PC-3 (cell line): ENCODE measurements at regions not wholly inside any gene's neighbourhood (a gene's known extent, or its start where the extent isn't known, plus 50 kb on each side); places are given as distances from the start of the nearest gene placed in this dataset.

Source experiments
- ATAC-seq: fragments of 200-7000 bp; cut with Tn5 transposase; 2 replicates; pipeline ENCODE4 v1.9.1; 2020; ENCODE audit warnings: mild to moderate bottlenecking, moderate library complexity
- BruUV-seq: library from RNA; stranded (reverse); fragments of 400-500 nt; replicated peaks from 2 replicates; lab custom pipeline; 2021; lab: Mats Ljungman, UMichigan
- CTCF ChIA-PET: fragments of 300-600 bp; sonication (Branson Sonifier 250); formaldehyde crosslinking; loops from one replicate; lab custom pipeline; 2022; ENCODE audit warnings: antibody characterized with exemption; lab: Charles Lee
- POLR2A ChIA-PET: fragments of 300-600 bp; sonication (Branson Sonifier 250); formaldehyde crosslinking; loops from one replicate; lab custom pipeline; 2022; ENCODE audit warnings: antibody characterized with exemption; ENCODE audit not compliant: unreplicated experiment; lab: Charles Lee
- DNase-seq: peaks from one replicate; pipeline ENCODE4 v3.0.0-alpha.2; 2015
- H2AFZ ChIP-seq: fragments of 300-600 bp; sonication (generic); 2 replicates; pipeline ENCODE4 v1.6.0; 2016; ENCODE audit warnings: antibody characterized with exemption, low read length
- H3F3A ChIP-seq: fragments of 300-600 bp; sonication (generic); one replicate; pipeline ENCODE4 v1.6.0; 2017; ENCODE audit warnings: antibody characterized with exemption, low read length, control low read depth, mild to moderate bottlenecking; ENCODE audit not compliant: unreplicated experiment
- H3K27ac ChIP-seq: fragments of 300-600 bp; sonication (generic); 2 replicates; pipeline ENCODE4 v1.5.1; 2016; ENCODE audit warnings: mild to moderate bottlenecking, low read length
- H3K27me3 ChIP-seq: fragments of 300-600 bp; sonication (generic); 2 replicates; pipeline ENCODE4 v1.6.1; 2016; ENCODE audit warnings: low read length, mixed read lengths
- H3K36me3 ChIP-seq: fragments of 300-600 bp; sonication (generic); 2 replicates; pipeline ENCODE4 v1.6.1; 2016; ENCODE audit warnings: low read depth, mixed run types, low read length, mixed read lengths
- H3K4me1 ChIP-seq: fragments of 300-600 bp; sonication (generic); 2 replicates; pipeline ENCODE4 v1.5.1; 2016; ENCODE audit warnings: low read length; ENCODE audit not compliant: insufficient read depth
- H3K4me2 ChIP-seq: fragments of 300-600 bp; sonication (generic); 2 replicates; pipeline ENCODE4 v1.6.0; 2016; ENCODE audit warnings: low read length
- H3K4me3 ChIP-seq: fragments of 300-600 bp; sonication (generic); 2 replicates; pipeline ENCODE4 v1.5.1; 2016; ENCODE audit warnings: mild to moderate bottlenecking, low read length, mixed read lengths
- H3K79me2 ChIP-seq: fragments of 300-600 bp; sonication (generic); 2 replicates; pipeline ENCODE4 v1.6.1; 2017; ENCODE audit warnings: low read length, mixed read lengths
- H3K9ac ChIP-seq: fragments of 300-600 bp; sonication (generic); 2 replicates; pipeline ENCODE4 v1.6.0; 2016; ENCODE audit warnings: mild to moderate bottlenecking, low read length
- H3K9me2 ChIP-seq: fragments of 300-600 bp; sonication (generic); replicated peaks from 2 replicates; pipeline ENCODE4 v1.6.1; 2016; ENCODE audit warnings: mixed run types, low read length, mixed read lengths
- H3K9me3 ChIP-seq: fragments of 300-600 bp; sonication (generic); 2 replicates; pipeline ENCODE4 v1.6.1; 2016; ENCODE audit warnings: low read length, mixed read lengths
- H4K20me1 ChIP-seq: fragments of 300-600 bp; sonication (generic); 2 replicates; pipeline ENCODE4 v1.6.1; 2016; ENCODE audit warnings: low read length, mixed read lengths
- EZH2 ChIP-seq: fragments of 300-600 bp; sonication (generic); IDR thresholded peaks from one replicate; pipeline ENCODE4 v1.6.1; 2017; ENCODE audit warnings: antibody characterized with exemption, mild to moderate bottlenecking, low read length; ENCODE audit not compliant: unreplicated experiment
- EZH2phosphoT487 ChIP-seq: fragments of 300-600 bp; sonication (generic); IDR thresholded peaks from 2 replicates; pipeline ENCODE4 v1.6.1; 2018; ENCODE audit warnings: mild to moderate bottlenecking, antibody characterized with exemption, low read length, borderline replicate concordance
- intact Hi-C: fragments of 100-400 bp; cut with micrococcal nuclease; formaldehyde crosslinking; loops from 2 replicates; pipeline ENCODE4 v1.9.0; 2023
- TF ChIP-seq, protein P1 (sequence below): fragments of 300-600 bp; sonication (generic); conservative IDR thresholded peaks from 2 replicates; pipeline ENCODE4 v1.5.1; 2017; ENCODE audit warnings: antibody characterized with exemption, low read depth, mild to moderate bottlenecking, low read length

DNA sequence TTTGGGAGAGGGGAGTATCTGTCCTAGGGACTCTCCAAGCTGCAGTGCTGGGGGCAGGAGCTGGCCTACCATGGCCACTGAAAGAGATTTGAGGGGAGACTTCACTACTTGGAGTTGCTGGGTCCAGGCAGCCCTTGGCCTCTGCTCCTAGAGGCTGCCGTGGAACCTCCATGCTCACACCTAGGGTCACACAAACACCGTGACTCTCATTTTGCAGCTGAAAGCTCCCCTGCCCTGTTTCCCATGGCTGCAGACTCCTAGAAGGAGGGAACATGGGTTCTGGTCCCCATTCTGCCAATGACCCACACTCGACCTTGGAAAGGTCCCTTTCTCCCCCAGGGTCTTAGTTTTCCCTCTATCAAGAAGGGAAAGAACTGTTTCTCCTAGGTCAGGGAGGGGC, 147.1 kb upstream of the PPP1R26 start:
- CTCF ChIA-PET, result no interaction called here
- no TSS peak for BruUV-seq
- Histone ChIP-seq H3K4me1 (no peaks in the 10 kb centered on the region), H3K9ac (no peak overlapping the region), H3K9me3 (no peaks in the 10 kb centered on the region), H3K27me3 (no peaks in the 10 kb centered on the region), H3K36me3 (no peaks in the 10 kb centered on the region), H3F3A (no peaks in the 10 kb centered on the region), H3K79me2 (no peaks in the 10 kb centered on the region), H3K4me3 (no peak overlapping the region), H3K9me2 (no peaks in the 10 kb centered on the region), H3K27ac (no peak overlapping the region), H2AFZ (no peak overlapping the region), H3K4me2 (no peak overlapping the region), H4K20me1 (no peaks in the 10 kb centered on the region)
- POLR2A ChIA-PET, result no interaction called here
- DNase-seq (no peak), ATAC-seq (no peak)
- intact Hi-C loops, result no loop called here
- no peak for TF ChIP-seq EZH2phosphoT487
- TF ChIP-seq, protein P1, sequence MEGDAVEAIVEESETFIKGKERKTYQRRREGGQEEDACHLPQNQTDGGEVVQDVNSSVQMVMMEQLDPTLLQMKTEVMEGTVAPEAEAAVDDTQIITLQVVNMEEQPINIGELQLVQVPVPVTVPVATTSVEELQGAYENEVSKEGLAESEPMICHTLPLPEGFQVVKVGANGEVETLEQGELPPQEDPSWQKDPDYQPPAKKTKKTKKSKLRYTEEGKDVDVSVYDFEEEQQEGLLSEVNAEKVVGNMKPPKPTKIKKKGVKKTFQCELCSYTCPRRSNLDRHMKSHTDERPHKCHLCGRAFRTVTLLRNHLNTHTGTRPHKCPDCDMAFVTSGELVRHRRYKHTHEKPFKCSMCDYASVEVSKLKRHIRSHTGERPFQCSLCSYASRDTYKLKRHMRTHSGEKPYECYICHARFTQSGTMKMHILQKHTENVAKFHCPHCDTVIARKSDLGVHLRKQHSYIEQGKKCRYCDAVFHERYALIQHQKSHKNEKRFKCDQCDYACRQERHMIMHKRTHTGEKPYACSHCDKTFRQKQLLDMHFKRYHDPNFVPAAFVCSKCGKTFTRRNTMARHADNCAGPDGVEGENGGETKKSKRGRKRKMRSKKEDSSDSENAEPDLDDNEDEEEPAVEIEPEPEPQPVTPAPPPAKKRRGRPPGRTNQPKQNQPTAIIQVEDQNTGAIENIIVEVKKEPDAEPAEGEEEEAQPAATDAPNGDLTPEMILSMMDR, result no peak
- no peak for TF ChIP-seq EZH2

DNA sequence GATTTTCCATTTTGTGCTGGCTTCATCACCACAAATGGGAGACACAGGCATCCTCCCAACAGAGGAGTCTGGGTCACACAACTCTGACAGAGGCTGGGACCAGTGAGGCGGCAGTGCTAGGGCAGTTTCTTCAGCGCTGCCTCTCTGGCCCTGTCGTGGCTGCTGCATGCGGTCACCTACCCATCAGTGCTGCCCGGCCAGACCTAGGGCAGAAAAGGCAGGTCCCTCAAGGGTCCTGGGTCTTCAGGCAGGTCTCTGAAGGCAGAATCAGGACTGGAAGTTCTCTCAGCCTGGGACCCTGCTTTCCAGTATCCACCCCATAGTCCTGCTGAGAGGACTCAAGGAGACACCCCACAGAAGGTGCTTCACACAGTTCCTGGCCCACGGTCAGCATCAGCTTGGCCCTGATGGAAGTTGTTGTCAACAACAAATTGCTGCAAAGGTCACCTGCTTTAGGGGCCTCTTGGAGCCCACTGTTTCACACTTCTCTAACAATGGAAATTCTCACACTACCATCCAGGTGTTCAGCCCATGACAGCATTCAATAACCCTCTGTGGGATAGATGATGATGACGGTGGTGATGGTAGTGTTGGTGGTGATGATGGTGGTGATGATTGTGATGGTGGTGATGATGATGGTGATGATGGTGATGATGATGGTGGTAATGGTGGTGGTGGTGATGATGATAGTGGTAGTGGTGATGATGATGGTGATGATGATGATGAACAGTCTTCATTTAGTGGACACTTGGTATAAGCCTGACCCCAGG, 146.4 kb upstream of the PPP1R26 start:
- CTCF ChIA-PET, result no interaction called here
- Histone ChIP-seq H3K9me3 (no peaks in the 10 kb centered on the region), H2AFZ (no peak overlapping the region), H3F3A (no peaks in the 10 kb centered on the region), H3K4me1 (no peaks in the 10 kb centered on the region), H4K20me1 (no peaks in the 10 kb centered on the region), H3K4me2 (no peak overlapping the region), H3K4me3 (no peak overlapping the region), H3K9ac (no peak overlapping the region), H3K79me2 (no peaks in the 10 kb centered on the region), H3K27me3 (no peaks in the 10 kb centered on the region), H3K9me2 (no peaks in the 10 kb centered on the region), H3K27ac (no peak overlapping the region), H3K36me3 (no peaks in the 10 kb centered on the region)
- TF ChIP-seq EZH2 (no peak), EZH2phosphoT487 (no peak)
- TF ChIP-seq, protein P1, result no peak
- no TSS peak for BruUV-seq
- POLR2A ChIA-PET, result no interaction called here
- DNase-seq, result no peak
- no peak for ATAC-seq
- intact Hi-C loops, result no loop called here

DNA sequence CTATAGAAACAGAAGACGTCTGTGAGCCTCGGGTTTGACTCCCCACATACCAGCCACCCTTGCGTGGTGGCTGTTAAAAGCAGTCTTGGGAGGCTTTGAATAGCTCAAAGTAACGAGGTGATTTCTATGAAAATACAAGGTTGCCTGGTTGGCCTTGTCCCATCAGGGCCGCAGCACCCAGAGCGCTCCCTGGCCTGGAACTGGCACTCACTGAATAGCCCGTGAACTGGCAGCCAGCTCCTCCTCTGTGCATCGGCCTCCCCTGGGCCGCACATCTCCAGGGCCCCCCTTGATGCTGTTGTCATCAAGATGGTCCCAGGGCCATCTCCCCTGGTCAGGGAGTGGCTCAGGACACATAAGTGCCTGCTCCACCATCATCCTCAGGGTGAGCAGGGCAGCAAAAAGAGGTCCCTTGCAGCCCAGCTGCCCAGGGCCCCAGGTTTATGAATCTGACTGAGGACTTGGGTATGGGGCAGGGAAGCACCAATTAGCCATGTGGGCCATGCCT, 144.6 kb upstream of the PPP1R26 start:
- no peaks in the 10 kb centered on the region for H3K9me2 ChIP-seq
- ChIA-PET CTCF (no interaction called here), POLR2A (no interaction called here)
- no peaks in the 10 kb centered on the region for H4K20me1 ChIP-seq
- no peak overlapping the region for H3K4me3 ChIP-seq
- H3F3A ChIP-seq, result no peaks in the 10 kb centered on the region
- TF ChIP-seq, protein P1, result no peak
- TF ChIP-seq EZH2, result no peak
- TF ChIP-seq EZH2phosphoT487, result no peak
- no peak overlapping the region for H3K27ac ChIP-seq
- H3K4me1 ChIP-seq, result no peaks in the 10 kb centered on the region
- DNase-seq (no peak), ATAC-seq (no peak)
- no peak overlapping the region for H2AFZ ChIP-seq
- H3K9me3 ChIP-seq, result no peaks in the 10 kb centered on the region
- no peaks in the 10 kb centered on the region for H3K36me3 ChIP-seq
- H3K79me2 ChIP-seq, result no peaks in the 10 kb centered on the region
- no TSS peak for BruUV-seq
- H3K4me2 ChIP-seq, result no peak overlapping the region
- peaks cover 8% of the 10 kb centered on the region for H3K27me3 ChIP-seq
- no peak overlapping the region for H3K9ac ChIP-seq
- intact Hi-C loops, result no loop called here
